ENCODE measurements at regions not wholly inside any gene's neighbourhood (a gene's known extent, or its start where the extent isn't known, plus 50 kb on each side); places are given as distances from the start of the nearest gene placed in this dataset.

DNA sequence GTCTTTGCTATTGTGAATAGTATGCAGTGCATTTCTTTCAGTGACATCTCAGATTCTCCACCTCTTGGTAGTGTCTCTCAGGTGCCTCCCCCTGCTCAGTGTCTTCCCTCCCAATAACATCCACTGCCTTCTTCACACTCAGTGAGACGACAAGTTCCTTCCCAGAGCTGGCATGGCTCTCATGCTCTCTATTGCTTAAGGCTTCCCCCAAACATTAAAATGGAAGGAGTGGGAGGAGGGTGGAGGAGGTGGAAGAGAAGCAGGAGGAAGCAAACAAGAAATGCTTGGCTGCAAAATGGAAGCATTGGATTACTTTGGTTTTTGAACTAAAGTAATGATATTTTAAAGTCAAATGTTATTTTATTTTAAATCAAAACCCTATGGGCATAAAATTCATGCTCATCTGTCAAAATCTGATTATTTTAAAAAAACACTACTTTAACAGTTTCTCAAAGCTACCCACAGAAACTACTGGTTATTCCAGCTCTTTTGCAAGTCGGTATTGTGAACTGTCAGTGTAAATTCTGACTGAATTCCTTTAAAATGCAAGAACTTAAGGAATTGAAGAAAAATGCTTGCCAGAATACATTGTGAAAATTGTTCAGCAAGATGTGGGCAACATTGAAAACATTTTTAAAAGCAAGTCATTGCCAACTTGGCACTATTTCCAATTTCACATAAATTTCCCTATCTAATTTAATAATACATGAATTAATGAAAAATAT lies 727.6 kb upstream of the ARGLU1 start:
- H3K27ac ChIP-seq: no peak overlapping the region
- TF ChIP-seq POLR2A (IDR thresholded peaks at IDR 0.05): no peak
- TF ChIP-seq CTCF (IDR thresholded peaks at IDR 0.05): no peak
- DNase-seq (no peak), ATAC-seq (no peak)
- intact Hi-C loops (cut with DNase I): no loop called here
- no peaks in the 10 kb centered on the region for H3K4me1 ChIP-seq
- H3K4me3 ChIP-seq: no peak overlapping the region
- WGBS (ENCODE audit: insufficient coverage, low coverage, low lambda C conversion rate, missing lambda C conversion rate): 55% methylated on average over 2 of the region's 2 CpGs
- no peaks in the 10 kb centered on the region for H3K27me3 ChIP-seq
- H3K9me3 ChIP-seq: no peaks in the 10 kb centered on the region
- no peaks in the 10 kb centered on the region for H3K36me3 ChIP-seq

- intact Hi-C loops (cut with DNase I): no loop called here
Observed at GRCh38 chr13:107293924-107294323, 726.0 kb upstream of the ARGLU1 start.

GRCh38 chr13:107291875-107292274 lies 723.9 kb upstream of the ARGLU1 start:
- Histone ChIP-seq H3K27me3 (no peaks in the 10 kb centered on the region), H3K4me1 (no peaks in the 10 kb centered on the region), H3K9me3 (no peaks in the 10 kb centered on the region), H3K36me3 (no peaks in the 10 kb centered on the region), H3K27ac (no peak overlapping the region), H3K4me3 (no peak overlapping the region)
- intact Hi-C loops (cut with DNase I): no loop called here
- TF ChIP-seq POLR2A (IDR thresholded peaks at IDR 0.05) (no peak), CTCF (IDR thresholded peaks at IDR 0.05) (no peak)
- ATAC-seq: no peak
- no peak for DNase-seq

More at GRCh38 chr13:107293924-107294323, 726.0 kb upstream of the ARGLU1 start:
- H3K4me1 ChIP-seq: no peaks in the 10 kb centered on the region
- TF ChIP-seq POLR2A (IDR thresholded peaks at IDR 0.05): no peak
- TF ChIP-seq CTCF (IDR thresholded peaks at IDR 0.05): no peak
- no peak overlapping the region for H3K27ac ChIP-seq
- DNase-seq (no peak), ATAC-seq (no peak)
- no peak overlapping the region for H3K4me3 ChIP-seq
- no peaks in the 10 kb centered on the region for H3K36me3 ChIP-seq
- H3K27me3 ChIP-seq: no peaks in the 10 kb centered on the region
- H3K9me3 ChIP-seq: no peaks in the 10 kb centered on the region
- WGBS (ENCODE audit: insufficient coverage, low coverage, low lambda C conversion rate, missing lambda C conversion rate): 49% methylated on average over 3 of the region's 3 CpGs

GRCh38 chr13:107289540-107289939 lies 721.6 kb upstream of the ARGLU1 start:
- WGBS (ENCODE audit: insufficient coverage, low coverage, low lambda C conversion rate, missing lambda C conversion rate): 49% methylated on average over 5 of the region's 5 CpGs

More at GRCh38 chr13:107289540-107289939, 721.6 kb upstream of the ARGLU1 start:
- ATAC-seq (no peak), DNase-seq (no peak)
- no peaks in the 10 kb centered on the region for H3K27me3 ChIP-seq
- no peaks in the 10 kb centered on the region for H3K4me1 ChIP-seq
- no peaks in the 10 kb centered on the region for H3K36me3 ChIP-seq
- TF ChIP-seq POLR2A (IDR thresholded peaks at IDR 0.05) (no peak), CTCF (IDR thresholded peaks at IDR 0.05) (no peak)
- no peaks in the 10 kb centered on the region for H3K9me3 ChIP-seq
- no peak overlapping the region for H3K27ac ChIP-seq
- H3K4me3 ChIP-seq: no peak overlapping the region
- intact Hi-C loops (cut with DNase I): no loop called here
